ENCODE measurements at regions not wholly inside any gene's neighbourhood (a gene's known extent, or its start where the extent isn't known, plus 50 kb on each side); places are given as distances from the start of the nearest gene placed in this dataset.
"Not testable (repeated sequence)": the region's sequence is repeated elsewhere in the genome, so short reads cannot be mapped to it uniquely, and the experiment has no call there.

GRCh38 chr2:7685342-7686015, 768.3 kb downstream of the RNF144A start:
- DNase-seq = no peak

- DNase-seq = no peak
These were observed 768.8 kb downstream of the RNF144A start for GRCh38 chr2:7686016-7686385.

GRCh38 chr2:7691961-7692656, 774.9 kb downstream of the RNF144A start:
- DNase-seq = no peak

DNA sequence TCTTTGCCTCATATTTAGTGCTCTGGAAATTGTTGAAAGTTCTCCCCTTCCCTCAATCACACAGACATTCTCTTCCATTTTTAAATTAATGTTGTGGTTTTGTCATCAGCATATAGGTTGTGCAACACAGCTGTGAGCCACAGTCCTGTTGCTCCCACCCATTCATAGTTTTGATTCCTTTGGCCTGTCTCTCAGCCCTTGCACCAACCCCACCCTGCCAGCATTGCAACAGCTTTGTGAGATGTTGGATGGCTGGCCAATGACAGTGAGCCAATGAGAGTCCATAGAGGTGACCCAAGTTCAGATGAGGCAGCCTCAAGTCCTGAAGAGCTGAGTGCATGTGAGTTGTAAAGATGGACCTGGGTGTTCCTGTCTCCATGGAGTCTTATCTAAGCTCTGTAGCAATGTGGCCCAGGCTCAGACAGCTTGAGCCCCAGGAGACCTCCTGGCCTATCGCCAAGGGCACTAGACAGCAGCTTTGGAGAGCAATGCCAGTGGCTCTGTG, 775.5 kb downstream of the RNF144A start:
- no peak for DNase-seq

GRCh38 chr2:7693246-7694075, 776.2 kb downstream of the RNF144A start:
- DNase-seq = no peak

- no peak for DNase-seq
These were observed 777.1 kb downstream of the RNF144A start for GRCh38 chr2:7694076-7694985.

DNA sequence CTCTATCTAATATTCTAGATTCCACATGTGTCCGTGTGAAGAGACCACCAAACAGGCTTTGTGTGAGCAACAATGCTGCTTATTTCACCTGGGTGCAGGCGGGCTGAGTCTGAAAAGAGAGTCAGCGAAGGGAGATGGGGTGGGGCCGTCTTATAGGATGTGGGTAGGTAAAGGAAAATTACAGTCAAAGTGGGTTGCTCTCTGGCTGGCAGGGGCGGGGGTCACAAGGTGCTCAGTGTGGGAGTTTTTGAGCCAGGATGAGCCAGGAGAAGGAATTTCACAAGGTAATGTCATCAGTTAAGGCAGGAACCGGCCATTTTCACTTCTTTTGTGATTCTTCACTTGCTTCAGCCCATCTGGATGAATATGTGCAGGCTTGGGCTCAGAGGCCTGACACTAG, 779.3 kb downstream of the RNF144A start:
- DNase-seq = not testable (repeated sequence)

- DNase-seq = no peak
These were observed 779.8 kb downstream of the RNF144A start for GRCh38 chr2:7697052-7697451.

DNA sequence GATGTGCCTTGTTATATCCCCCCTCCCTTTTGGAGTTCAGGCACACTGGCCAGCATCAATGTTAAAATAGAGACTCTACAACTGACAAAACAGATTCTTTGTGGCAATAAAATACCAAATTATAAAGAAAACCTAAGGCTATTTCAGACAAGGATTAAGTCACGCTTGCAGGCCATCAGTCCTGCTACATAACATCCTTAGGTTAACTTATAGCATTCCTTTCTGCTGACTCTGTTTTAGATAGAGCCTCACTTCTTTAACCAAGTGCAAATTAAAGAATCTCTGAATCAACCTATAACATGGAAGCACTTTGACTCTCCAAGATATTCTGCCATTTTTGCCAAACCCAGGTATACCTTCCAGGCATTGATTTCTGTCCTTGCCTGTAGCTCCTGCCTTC, 784.6 kb downstream of the RNF144A start:
- no peak for DNase-seq

DNA sequence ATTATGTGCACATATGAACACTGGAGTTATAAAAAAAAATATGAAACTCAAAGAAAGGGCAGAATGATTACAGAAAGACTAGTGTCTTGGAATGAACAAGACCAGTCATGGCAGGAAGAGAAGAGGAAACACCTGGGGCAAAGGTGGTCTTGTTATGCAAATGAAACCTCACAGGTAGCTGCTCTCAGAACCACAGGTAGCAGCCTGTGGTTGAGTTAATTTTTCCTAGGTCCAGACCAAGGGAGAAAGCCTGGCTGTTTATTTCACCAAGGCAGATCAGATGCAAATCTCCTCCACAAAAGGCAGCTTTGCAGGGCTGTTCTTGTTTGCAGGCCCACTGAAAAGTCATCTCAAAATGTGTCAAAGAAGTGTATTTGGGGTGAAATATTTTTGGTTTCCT, 785.8 kb downstream of the RNF144A start:
- DNase-seq = no peak

DNA sequence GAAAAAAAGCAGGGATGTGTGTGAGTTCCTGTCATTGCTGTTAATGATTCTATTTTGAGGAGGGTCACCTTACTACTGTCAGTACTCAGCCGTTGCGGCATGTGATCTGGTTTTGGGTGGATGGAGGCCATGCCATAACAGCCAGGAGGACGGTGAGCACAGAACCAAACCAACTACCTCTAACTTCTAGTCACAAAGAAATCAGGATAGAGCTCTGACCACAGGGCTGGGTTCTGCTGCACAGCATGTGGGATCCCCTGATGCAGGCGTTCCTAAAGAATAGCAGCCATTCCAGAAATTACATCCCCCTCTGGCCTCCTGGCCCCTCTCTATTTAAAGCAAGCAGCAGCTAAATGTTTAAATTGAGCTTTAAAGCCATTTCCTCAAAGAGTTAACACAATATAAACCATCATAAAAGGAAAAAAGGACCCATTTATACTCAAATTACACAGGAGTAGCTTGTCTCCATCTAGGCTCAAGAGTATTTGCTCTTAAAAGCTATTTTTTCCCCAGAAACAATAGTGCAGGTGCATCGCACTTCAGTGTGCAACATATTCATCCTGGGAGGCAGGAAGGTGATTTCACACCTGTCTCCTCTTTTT, 786.4 kb downstream of the RNF144A start:
- no peak for DNase-seq

DNA sequence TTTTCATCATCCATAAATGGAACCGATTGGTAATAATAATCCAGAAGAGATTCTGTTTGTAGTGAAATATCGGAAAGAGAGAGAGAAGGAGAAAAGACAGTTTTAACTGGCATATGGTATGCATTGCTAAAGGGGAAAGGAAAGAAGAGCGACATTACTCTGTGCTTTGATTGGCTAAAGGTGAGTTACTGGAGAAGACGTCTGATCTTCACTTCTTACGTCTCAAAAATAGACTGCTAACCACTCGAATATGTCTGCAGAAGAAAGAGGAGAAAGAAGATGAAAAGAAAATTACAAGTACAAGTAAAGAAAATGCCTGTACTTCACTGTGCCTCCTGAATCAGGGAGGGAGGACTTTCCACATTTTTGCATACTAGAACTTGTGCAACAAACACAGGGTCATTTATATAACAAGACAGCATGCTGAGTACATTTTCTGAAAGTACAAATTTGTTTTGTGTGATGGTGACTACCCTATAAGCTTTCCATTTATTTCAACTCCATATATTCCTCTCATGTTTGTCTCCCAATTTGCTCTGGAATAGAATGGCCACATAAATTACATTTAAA, 787.2 kb downstream of the RNF144A start:
- DNase-seq = no peak

DNA sequence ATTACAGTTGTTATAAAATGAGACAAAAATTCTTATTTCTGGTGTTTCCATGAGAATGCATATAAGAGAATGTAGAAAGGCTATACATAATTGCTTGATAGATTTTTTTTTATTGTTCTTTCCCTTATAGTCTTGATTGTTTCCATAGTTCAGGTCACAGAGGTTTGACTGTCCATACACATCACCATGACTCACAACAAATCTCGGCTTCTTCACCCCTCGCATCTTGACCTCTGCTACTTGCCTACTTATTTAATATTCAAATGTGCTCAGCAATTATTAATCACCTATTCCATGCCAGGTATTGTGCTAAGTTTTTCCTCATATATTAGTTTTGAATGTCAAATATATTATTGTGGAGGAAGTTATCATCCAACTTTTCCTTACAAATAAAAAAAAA, 789.6 kb downstream of the RNF144A start:
- no peak for DNase-seq

DNA sequence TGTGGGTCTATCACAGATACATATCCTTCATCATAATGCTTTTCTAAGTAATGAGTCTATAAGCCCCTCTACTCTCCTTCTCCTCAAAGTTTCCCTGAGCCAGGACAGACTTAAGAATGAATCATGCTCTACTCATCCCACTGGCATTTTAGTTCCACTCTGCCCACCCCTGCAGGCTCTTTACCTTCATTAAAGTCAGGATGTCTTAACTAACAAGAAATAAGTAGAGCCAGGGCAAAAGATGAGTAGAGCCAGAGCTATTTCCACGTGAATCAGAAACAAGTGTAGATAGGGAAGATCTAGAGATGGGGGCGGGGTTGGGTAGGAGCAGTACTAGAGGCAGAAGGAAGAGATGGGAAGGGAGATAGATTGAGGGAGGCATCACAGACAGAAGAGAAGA, 790.5 kb downstream of the RNF144A start:
- no peak for DNase-seq

- DNase-seq = no peak
These were observed 792.7 kb downstream of the RNF144A start for GRCh38 chr2:7709907-7710306.

DNA sequence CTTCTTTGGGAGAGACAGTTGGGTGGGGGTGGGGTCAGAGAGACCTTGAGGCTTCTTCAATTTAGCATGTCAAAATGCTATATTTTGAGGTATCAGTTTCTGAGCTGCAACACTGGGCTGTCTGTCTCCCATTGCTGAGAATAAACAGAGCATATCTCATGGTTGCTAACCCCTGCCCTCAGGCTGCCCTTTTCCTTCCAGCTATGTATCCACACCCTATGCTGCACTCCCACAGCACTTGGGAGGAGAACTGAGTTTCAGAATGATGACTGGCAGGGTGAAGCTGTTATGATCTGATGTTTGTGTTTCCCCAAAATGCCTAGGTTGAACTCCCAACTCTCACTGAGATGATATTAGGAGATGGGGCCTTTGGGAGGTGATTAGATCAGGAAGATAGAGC, 794.0 kb downstream of the RNF144A start:
- no peak for DNase-seq

DNA sequence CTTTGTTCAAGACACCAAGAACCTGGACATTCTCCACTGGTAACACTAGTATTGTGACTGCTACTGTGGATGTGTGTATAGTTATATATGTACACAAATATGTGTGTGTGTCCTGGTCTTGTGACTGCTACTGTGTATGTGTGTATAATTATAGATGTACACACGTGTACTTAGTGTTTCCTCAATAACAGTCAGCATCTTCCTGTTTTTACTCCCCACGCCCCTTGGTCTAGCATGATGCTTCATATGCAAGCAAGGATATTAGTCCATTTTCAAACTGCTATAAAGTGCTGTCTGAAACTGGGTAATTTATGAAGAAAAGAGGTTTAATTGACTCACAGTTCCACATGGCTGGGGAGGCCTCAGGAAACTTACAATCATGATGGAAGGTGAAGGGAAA, 802.7 kb downstream of the RNF144A start:
- DNase-seq = no peak

DNA sequence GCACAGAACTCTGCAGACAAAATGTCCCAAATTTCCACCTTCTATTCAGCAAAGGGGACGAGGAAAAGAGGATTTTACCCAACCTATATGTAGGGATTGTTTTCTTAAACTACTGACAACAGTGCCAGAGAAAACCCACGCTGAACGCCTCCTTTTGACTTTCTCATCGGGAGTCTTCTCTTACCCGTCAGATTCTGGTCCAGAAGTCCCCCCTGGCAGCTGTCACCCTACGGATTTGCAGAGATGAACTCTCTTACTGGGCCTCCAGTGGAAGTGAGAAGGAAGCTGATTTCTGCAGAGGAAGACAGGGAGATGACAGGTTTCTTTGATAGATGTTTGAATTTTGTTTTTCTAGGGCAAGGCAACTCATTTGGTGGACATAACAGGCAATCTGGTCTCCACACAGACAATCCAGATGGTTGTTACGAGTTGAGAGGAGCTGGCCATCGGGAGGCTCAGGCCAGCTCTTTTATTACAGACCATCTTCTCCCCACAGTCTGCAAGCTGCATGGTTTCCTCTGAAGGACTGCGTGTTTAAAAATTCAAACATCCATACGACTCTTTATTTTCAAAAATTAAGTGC, 804.3 kb downstream of the RNF144A start:
- no peak for DNase-seq

DNA sequence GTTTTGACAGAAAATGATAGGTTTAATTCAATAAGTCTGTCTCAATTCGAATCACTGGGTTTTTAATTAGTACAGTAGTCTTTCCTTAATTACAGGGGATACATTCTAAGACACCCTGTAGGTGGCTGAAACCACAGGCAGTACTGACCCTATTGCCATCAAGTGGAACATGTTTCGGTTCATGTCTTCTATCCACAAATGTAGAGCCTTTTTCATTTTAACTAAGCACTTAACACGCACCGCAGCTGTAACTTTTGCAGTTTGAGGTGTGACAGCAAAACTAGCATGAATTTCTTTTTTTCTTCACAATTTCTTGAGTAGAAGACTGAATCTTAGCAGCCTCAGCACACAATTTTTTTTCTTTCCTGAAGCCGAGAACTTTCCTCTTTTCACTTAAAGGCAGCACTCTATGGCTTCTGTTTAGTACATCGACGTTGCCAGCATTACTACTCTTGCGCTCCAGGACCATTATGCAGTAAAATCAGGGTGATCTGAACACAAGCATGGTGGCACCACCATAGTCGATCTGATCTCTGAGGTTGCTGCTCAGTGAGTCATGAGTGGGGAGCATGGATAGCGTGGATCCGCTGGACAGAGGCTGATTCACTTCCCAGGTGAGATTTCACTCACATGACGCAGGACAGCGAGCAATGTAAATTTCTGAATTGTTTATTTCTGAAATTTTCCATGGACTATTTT, 805.1 kb downstream of the RNF144A start:
- no peak for DNase-seq

DNA sequence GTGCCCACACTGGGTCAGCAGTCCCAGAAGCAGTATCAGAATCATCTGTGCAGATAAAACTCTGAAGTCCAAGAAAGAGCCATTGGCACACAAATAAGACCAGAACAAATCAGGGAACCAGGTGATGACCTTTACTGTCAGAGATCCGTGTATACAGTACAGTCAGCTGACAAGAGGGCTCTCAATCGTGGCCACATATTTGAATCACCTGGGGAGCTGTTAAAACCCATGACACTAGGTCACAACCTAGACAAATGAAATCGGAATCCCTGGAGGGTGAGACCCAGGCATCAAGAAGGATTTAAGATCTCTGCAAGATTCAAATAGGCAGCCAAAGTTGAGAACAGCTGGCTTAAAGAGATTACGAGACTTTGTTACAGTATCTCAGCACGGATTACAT, 807.1 kb downstream of the RNF144A start:
- no peak for DNase-seq
